Right lobe of liver (tissue), 6 donors: ENCODE measurements at regions not wholly inside any gene's neighbourhood (a gene's known extent, or its start where the extent isn't known, plus 50 kb on each side); places are given as distances from the start of the nearest gene placed in this dataset.
A peak's percentile ranks its signal among the peaks of the same experiment; 100 is the strongest.

Experiments used
- ATAC-seq, 4 donors: fragments of 200-7000 bp; cut with Tn5 transposase; one replicate each; pipeline ENCODE4 v1.9.1; 2020; ENCODE audit warnings: mild to moderate bottlenecking in 4 of 4, moderate library complexity in 4 of 4
- DNase-seq, 3 donors: peaks; one replicate each; pipeline ENCODE4 v3.0.0-alpha.2; 2020
- H3K27ac ChIP-seq, 3 donors: fragments of 200-600 bp; one replicate each; pipeline ENCODE4 v1.8.0; 2022
- H3K27me3 ChIP-seq, 2 donors: fragments of 200-600 bp; one replicate each; pipeline ENCODE4 v1.8.0; 2022
- H3K36me3 ChIP-seq, 4 donors: fragments of 200-600 bp; sonication (generic) in 1 of 4; one replicate each; pipeline versions ENCODE4 v1.5.1 to v1.8.0; 2017 to 2022; ENCODE audit warnings: control low read depth in 1 of 4
- H3K4me1 ChIP-seq, 4 donors: fragments of 200-600 bp; sonication (generic) in 1 of 4; one replicate each; pipeline versions ENCODE4 v1.5.1 to v1.8.0; 2017 to 2022; ENCODE audit warnings: control low read depth in 1 of 4
- H3K4me3 ChIP-seq, 3 donors: fragments of 200-600 bp; one replicate each; pipeline ENCODE4 v1.8.0; 2022
- H3K9me3 ChIP-seq, 4 donors: fragments of 200-600 bp; sonication (generic) in 1 of 4; one replicate each; pipeline versions ENCODE4 v1.5.1 to v1.8.0; 2017 to 2022; ENCODE audit warnings: control low read depth in 1 of 4
- POLR2A ChIP-seq: fragments of 450-650 bp; IDR thresholded peaks from one replicate; pipeline ENCODE4 v1.6.1; 2017; ENCODE audit warnings: antibody characterized with exemption, mild to moderate bottlenecking
- WGBS: methylation state at CpG from one replicate; pipeline ENCODE4 v1.1.6; 2018; ENCODE audit warnings: low coverage, low lambda C conversion rate; ENCODE audit not compliant: insufficient coverage; ENCODE audit errors: missing lambda C conversion rate; 5-methylcytosine and 5-hydroxymethylcytosine counted together
- intact Hi-C, 2 donors: fragments of 100-400 bp; cut with DNase I; formaldehyde crosslinking; loops; one replicate each; pipeline versions ENCODE4 v1.11.2 to v1.14.1; 2022
- TF ChIP-seq, protein P1 (sequence below), 4 donors: fragments of 200-600 bp in 3 of 4; fragments of 450-650 bp in 1 of 4; IDR thresholded peaks; one replicate each; pipeline versions ENCODE4 v1.5.1 to v1.8.0; 2016 to 2022; ENCODE audit warnings: antibody characterized with exemption in 4 of 4, mild to moderate bottlenecking in 2 of 4
- donor health status: DM: no; HTN: yes; CAD: no.
- donor health status: DM: no; HTN: no; CAD: no.
- donor health status: DM: no; HTN: no; CAD: no.
- donor health status: DM: no; HTN: yes; CAD: no.
- donor health status: DM: no; HTN: yes; CAD: no.

- WGBS, result 46% methylated on average over 7 of the region's 7 CpGs
- DNase-seq (no peak), ATAC-seq (no peak)
- Histone ChIP-seq H3K36me3 (no peaks in the 10 kb centered on the region), H3K4me3 (no peak overlapping the region), H3K4me1 (no peaks in the 10 kb centered on the region), H3K27me3 (no peaks in the 10 kb centered on the region), H3K27ac (no peak overlapping the region), H3K9me3 (no peaks in the 10 kb centered on the region)
- TF ChIP-seq, protein P1, sequence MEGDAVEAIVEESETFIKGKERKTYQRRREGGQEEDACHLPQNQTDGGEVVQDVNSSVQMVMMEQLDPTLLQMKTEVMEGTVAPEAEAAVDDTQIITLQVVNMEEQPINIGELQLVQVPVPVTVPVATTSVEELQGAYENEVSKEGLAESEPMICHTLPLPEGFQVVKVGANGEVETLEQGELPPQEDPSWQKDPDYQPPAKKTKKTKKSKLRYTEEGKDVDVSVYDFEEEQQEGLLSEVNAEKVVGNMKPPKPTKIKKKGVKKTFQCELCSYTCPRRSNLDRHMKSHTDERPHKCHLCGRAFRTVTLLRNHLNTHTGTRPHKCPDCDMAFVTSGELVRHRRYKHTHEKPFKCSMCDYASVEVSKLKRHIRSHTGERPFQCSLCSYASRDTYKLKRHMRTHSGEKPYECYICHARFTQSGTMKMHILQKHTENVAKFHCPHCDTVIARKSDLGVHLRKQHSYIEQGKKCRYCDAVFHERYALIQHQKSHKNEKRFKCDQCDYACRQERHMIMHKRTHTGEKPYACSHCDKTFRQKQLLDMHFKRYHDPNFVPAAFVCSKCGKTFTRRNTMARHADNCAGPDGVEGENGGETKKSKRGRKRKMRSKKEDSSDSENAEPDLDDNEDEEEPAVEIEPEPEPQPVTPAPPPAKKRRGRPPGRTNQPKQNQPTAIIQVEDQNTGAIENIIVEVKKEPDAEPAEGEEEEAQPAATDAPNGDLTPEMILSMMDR (IDR thresholded peaks at IDR 0.05), result no peak
- no peak for TF ChIP-seq POLR2A
- intact Hi-C loops, result no loop called here
Observed at GRCh38 chr15:39451871-39452270, 129.0 kb upstream of the THBS1 start.

DNA sequence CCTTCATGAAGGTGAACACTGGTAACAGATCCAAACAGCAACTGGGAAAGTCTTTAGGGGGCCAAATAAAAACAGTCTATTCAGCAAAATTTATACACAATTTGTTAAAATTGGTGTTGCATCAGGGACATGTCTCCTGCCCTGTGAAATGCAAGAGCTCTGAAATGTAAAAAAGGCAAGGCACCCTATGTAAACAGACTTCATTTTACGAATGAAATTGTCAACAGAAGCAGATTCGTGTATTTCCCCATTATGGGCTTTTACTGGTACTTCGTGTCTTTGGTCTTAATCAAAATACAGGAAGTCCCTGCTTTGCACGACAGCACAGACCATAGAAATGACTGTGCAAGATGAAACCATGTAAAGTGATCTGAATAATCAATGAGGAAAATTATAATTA is 127.3 kb upstream of the THBS1 start:
- H3K9me3 ChIP-seq, result no peaks in the 10 kb centered on the region
- H3K36me3 ChIP-seq, result no peaks in the 10 kb centered on the region
- H3K27ac ChIP-seq, result no peak overlapping the region
- TF ChIP-seq, protein P1 (IDR thresholded peaks at IDR 0.05), result no peak
- TF ChIP-seq POLR2A, result no peak
- 35% methylated on average over 4 of the region's 4 CpGs for WGBS
- intact Hi-C loops, result no loop called here
- no peaks in the 10 kb centered on the region for H3K27me3 ChIP-seq
- DNase-seq (no peak), ATAC-seq (peak in 2 of 4 donors; percentile 48 to 49)
- no peaks in the 10 kb centered on the region for H3K4me1 ChIP-seq
- no peak overlapping the region for H3K4me3 ChIP-seq

GRCh38 chr15:39454189-39454986 is 126.5 kb upstream of the THBS1 start:
- no peaks in the 10 kb centered on the region for H3K27me3 ChIP-seq
- H3K27ac ChIP-seq, result no peak overlapping the region
- no peaks in the 10 kb centered on the region for H3K4me1 ChIP-seq
- intact Hi-C loops, result no loop called here
- WGBS, result 58% methylated on average over 5 of the region's 5 CpGs
- H3K36me3 ChIP-seq, result no peaks in the 10 kb centered on the region
- DNase-seq, result no peak
- TF ChIP-seq, protein P1 (IDR thresholded peaks at IDR 0.05), result no peak
- TF ChIP-seq POLR2A, result no peak
- H3K4me3 ChIP-seq, result no peak overlapping the region
- no peaks in the 10 kb centered on the region for H3K9me3 ChIP-seq
- peak in 2 of 4 donors; percentile 31 to 37 for ATAC-seq

DNA sequence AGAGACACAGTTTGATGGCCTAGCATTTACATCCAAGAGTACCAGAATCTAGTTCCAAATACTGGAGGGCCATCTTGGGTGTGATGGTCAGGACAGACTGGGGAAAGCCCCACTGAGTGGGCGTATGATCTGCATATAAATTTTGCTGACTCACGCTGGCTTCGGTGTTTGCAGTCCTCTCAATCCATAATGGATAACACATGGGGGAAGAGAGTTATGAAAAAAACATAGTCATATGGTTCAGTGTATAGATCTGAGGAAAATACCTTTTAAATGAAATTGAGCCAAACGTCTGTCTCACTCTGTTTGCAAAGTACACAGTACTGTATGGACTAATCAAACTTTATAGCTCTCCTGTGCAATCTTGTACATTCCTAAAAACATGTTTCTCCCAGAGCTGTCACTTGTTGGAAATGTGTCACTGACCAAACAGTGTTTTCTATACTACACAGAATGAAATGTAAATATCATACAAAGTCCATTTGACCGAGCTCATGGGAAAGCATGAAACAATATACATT is 125.3 kb upstream of the THBS1 start:
- WGBS, result 59% methylated on average over 5 of the region's 5 CpGs
- no peaks in the 10 kb centered on the region for H3K9me3 ChIP-seq
- H3K27me3 ChIP-seq, result no peaks in the 10 kb centered on the region
- no peaks in the 10 kb centered on the region for H3K4me1 ChIP-seq
- TF ChIP-seq, protein P1 (IDR thresholded peaks at IDR 0.05), result no peak
- no peak for TF ChIP-seq POLR2A
- intact Hi-C loops, result no loop called here
- no peak overlapping the region for H3K4me3 ChIP-seq
- no peaks in the 10 kb centered on the region for H3K36me3 ChIP-seq
- ATAC-seq, result peak in 1 of 4 donors; percentile 40
- DNase-seq, result no peak
- H3K27ac ChIP-seq, result no peak overlapping the region
